ENCODE measurements at regions not wholly inside any gene's neighbourhood (a gene's known extent, or its start where the extent isn't known, plus 50 kb on each side); places are given as distances from the start of the nearest gene placed in this dataset.
"Not testable (repeated sequence)": the region's sequence is repeated elsewhere in the genome, so short reads cannot be mapped to it uniquely, and the experiment has no call there.

DNA sequence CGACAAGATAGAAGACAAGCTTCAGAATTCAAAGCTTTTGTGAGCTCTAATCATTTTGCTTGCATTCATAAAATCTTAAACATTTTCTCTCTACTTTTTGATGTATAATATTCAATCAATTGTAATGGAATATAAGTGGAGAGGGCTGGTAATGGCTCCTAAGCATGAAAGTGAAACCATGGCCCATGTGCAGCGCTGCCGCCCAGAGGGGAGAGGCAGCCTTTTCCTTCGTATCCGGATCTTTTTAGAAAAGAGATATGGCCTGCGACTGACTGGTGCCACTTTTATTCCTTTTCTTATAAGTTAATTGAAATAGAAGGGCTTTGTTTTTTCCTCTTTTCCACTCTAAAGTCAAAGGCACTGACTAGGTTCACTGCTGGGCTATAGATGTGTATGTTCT lies 655.2 kb downstream of the TTLL7 start:
- DNase-seq, result not testable (repeated sequence)

- DNase-seq, result not testable (repeated sequence)
These were observed 655.9 kb downstream of the TTLL7 start for GRCh38 chr1:83342995-83343394.

DNA sequence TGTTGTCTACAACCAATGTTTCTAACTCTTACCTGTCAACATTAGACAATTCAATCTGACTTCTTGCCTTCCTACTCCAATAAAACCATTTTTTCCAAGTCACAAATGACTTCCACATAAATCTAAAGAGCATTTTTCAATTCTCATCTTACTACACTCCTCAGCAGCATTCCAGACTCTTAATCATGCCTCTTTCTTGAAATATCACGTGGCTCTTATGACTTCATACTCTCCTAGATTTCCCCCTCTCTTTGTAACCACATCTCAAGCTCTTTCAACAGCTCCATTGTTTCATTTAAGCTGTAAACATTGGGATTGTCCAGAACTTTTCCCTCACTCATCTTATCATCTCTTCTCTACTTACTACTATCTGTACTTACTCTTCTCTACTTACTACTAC lies 666.6 kb downstream of the TTLL7 start:
- DNase-seq, result not testable (repeated sequence)

DNA sequence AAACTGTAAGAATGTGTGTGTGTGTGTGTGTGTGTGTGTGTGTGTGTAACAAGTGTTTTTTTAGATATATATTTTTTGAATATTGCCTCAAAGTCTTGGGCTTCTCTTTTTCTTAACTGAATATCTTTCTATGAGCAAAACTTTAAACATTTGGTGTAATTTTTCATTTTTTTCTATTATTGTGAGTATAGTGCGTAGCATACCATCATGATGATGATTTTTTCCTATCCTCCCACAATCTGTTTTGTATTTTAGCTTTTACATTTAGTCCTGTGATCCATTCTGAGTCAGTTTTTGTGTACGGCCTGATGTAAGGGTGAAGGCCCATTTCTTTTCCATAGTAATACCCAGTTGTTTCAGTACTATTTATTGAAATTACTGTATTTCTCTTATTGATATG lies 680.6 kb downstream of the TTLL7 start:
- no peak for DNase-seq

DNA sequence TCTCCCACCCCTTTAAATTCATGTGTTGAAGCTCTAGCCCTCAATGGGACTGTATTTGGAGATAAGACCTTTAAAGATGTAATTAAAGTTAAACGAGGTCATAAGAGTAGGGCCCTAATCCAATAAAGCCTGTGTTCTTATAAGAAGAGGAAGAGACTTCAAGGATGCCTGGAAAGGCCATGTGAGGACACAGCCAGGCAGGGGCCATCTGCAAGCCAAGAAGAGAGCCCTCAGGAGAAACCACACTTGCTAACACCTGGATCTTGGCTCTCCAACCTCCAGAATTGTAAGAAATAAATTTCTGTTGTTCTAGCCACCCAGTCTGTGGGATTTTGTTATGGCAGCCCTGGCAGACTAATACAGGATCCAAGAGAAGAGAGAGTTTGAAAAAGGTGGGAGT lies 683.5 kb downstream of the TTLL7 start:
- DNase-seq, result not testable (repeated sequence)

DNA sequence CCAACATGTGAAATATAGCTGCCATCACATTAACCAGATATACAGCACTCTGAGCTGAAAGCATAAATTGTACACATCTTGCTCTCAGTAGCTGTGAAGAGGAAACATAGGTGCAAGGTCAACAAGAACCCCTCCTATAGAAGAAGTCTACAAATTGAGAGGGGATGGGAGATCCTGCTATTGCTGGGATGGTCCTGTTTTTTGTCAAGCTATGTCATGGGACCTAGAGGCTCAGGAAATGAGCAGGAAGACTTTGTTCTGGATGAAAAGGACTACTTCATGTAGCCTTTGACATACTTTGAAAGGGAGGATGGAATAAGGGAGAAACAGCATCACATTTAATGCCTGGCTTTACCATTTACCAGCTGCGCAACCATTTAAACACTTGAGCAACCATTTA lies 688.8 kb downstream of the TTLL7 start:
- DNase-seq, result not testable (repeated sequence)

- not testable (repeated sequence) for DNase-seq
These were observed 689.9 kb downstream of the TTLL7 start for GRCh38 chr1:83309035-83309434.

GRCh38 chr1:83306811-83307210 lies 692.1 kb downstream of the TTLL7 start:
- not testable (repeated sequence) for DNase-seq

GRCh38 chr1:83295594-83295993 lies 703.3 kb downstream of the TTLL7 start:
- not testable (repeated sequence) for DNase-seq

- not testable (repeated sequence) for DNase-seq
These were observed 711.5 kb downstream of the TTLL7 start for GRCh38 chr1:83287391-83287790.

DNA sequence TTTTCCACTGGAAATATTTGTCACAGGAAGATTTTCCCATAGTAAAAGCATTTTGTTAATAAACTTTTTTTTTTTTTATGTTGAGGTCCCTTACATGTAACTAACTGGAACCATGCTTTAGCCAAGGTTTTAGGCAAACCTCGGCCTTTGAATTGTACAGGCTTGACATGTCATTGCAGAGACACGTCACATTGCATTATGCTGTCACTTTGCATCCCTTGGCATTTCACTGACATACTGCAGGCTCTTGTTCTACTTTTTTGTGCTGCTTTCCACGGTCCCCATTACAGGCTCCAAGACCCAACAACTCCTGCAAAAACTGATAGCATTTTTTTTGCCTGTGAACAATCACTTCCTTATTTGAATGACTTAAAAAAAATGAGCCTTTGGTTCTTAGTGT lies 724.3 kb downstream of the TTLL7 start:
- DNase-seq, result not testable (repeated sequence)

DNA sequence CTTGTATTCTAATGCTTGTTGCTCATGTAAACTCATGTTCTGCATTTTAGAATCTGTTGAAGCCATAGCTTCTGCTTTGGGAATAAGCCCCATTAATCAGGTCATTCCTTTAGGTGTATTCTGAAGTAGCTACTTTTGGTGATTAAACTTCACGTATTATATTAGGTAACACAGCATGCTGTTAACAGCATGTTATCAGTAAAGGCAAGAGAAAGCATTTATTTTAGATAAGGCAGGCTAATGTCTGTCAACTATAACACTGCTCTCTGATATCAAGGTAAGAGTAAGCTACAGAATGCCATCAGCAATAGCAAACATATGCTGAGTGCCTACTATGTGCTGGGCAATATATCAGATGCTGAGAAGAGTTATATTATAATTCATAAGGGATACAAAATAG lies 726.4 kb downstream of the TTLL7 start:
- not testable (repeated sequence) for DNase-seq

DNA sequence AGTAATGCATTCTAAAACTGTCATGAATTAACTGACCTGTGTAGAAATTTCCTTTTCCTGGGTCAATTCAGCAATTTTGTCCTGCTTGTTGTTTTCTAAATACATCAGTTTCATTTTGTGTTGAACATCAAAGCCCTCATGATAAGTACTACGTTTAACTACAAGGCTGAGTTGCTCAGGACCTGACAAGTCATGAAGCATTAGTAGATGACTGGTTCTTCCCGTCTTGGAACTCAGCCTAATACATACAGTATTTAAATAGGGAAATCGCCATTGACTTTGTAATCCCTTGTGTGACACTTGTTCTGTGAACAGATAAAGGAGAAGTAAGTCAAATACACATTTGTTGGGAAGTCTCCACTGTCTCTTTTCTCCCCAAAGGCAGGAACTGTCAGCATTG lies 727.1 kb downstream of the TTLL7 start:
- DNase-seq, result not testable (repeated sequence)

GRCh38 chr1:83270801-83271200 lies 728.1 kb downstream of the TTLL7 start:
- not testable (repeated sequence) for DNase-seq

DNA sequence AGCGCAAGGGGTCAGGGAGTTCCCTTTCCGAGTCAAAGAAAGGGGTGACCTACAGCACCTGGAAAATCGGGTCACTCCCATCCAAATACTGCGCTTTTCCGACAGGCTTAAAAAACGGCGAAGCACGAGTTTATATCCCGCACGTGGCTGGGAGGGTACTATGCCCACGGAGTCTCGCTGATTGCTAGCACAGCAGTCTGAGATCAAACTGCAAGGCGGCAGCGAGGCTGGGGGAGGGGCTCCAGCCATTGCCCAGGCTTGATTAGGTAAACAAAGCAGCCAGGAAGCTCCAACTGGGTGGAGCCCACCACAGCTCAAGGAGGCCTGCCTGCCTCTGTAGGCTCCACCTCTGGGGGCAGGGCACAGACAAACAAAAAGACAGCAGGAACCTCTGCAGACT lies 735.1 kb downstream of the TTLL7 start:
- not testable (repeated sequence) for DNase-seq

GRCh38 chr1:83251687-83252086 lies 747.2 kb downstream of the TTLL7 start:
- not testable (repeated sequence) for DNase-seq

DNA sequence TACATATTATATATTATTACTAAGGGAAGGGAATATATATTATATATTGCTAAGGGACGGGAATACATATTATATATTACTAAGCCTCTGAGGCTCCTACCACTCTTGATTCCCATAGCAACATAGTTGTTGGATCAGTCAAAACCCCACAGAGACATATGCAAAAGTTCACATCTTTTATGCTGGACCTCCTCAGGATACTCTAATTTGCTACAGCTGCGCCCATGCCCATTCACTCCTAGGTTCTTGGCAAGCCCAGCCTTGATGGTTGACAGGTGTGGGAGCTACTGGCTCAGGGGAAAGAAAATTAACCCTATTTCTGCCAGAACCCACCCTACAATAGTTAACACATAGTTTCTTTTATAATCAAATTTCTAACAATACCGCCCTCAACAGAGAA lies 752.2 kb downstream of the TTLL7 start:
- not testable (repeated sequence) for DNase-seq

DNA sequence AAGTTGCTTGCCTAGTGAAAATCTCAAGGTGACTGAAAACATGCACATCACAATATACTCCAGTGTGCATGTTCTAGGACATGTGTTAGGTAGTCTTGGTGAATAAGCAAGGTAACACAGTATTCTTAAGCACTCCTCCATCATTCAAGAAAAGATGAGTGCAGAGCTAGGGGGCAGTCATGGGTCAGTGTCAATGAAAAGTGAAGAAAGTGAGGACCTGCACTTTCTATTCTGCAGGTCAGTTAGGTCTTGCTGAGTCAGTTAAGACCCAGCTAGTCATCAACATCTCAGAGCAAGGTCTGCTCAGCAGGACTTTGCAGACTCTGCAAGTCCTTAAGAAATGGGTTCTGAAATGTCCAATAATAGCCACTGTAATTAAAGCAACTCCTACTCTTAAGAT lies 754.1 kb downstream of the TTLL7 start:
- DNase-seq, result not testable (repeated sequence)

DNA sequence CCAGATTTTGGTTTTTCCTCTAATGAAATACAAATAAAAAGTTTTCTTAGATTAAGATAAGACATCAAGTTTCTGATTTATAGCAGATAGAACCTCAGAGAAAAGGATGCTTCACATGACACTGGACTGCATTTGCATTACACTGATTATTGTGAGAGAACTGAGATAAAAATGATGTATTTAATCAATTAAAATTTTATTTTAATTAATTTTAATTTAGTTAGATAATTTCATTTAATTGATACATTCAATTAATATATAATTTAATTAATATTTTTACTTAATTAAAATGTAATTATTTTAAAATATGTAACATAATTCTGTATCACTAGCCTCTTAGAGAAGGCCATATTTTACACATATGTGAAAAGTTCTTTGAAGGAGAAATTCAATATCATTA lies 759.4 kb downstream of the TTLL7 start:
- not testable (repeated sequence) for DNase-seq

DNA sequence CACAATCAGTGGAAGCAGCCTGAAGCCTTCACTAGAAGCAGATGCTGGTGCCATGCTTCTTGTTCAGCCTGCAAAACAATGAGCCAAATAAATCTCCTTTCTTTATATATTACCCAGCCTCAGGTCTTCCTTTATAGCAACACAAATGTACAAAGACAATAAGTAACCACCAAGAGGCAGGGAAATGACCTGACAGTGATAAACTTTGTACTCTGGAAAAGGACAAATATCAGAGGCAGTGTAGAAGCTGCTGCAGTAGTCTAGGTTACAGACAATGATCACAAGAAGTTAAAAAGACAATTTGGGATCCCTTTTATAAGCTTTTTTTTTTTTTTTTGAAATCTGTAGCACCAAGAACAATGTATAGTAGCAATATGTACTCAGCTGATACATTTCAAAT lies 760.3 kb downstream of the TTLL7 start:
- DNase-seq, result not testable (repeated sequence)

DNA sequence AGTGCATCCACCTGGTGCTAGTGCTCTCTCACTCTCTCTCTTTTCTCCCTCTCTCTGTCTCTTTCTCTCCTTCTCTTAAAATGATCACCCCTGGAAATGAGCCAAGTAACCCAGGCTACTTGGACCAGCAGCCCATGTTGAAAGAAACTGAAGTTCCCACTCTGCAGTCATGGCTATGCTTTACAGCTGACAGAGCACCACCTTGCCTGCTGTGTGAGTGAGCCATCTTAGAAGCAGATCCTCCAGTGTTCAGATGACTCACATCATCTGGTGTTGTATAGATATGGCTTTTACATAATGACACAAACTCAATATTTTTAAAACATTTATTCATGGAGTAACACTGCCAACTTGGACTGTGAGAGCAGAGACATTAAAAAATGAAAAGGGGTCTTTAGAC lies 779.1 kb downstream of the TTLL7 start:
- not testable (repeated sequence) for DNase-seq

GRCh38 chr1:83218036-83218716 lies 780.8 kb downstream of the TTLL7 start:
- not testable (repeated sequence) for DNase-seq

GRCh38 chr1:83214317-83214716 lies 784.6 kb downstream of the TTLL7 start:
- DNase-seq, result not testable (repeated sequence)

- not testable (repeated sequence) for DNase-seq
These were observed 785.3 kb downstream of the TTLL7 start for GRCh38 chr1:83213648-83214047.

DNA sequence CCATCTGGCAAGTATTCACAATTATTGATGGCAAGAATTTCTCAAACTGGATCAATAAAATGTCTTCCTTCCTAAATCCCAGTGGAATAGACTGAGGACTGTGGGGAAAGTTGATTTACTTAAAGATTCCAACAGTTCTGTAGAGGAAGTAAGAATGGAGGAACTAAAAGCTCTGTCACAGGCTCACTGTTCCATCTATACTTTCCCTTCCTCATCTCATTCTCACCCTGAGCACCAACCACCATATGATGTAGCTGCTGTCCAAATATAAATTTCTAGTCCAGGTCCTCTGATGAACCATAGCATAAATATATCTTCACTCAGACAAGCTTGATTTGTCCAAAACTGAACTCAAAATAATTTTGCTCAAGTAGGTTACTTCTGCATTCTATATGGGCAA lies 786.9 kb downstream of the TTLL7 start:
- not testable (repeated sequence) for DNase-seq

Measured in DMS 273 treated with DMSO at 0.1 percent for 48 hours (cell line).